ENCODE measurements at regions not wholly inside any gene's neighbourhood (a gene's known extent, or its start where the extent isn't known, plus 50 kb on each side); places are given as distances from the start of the nearest gene placed in this dataset.

- no peak for DNase-seq (ENCODE audit: low spot score)
- Histone ChIP-seq H3K9ac (ENCODE audit: low read depth, low read length, poor library complexity) (no peak overlapping the region), H3K9me3 (replicated peaks in 1 of 2; ENCODE audit: control insufficient read depth in 2 of 2, insufficient read depth in 1 of 2, low read depth in 1 of 2, low read length in 2 of 2) (no peaks in the 10 kb centered on the region), H2AK5ac (ENCODE audit: low read depth, low read length) (no peak overlapping the region), H3K27me3 (ENCODE audit: control insufficient read depth in 3 of 3, insufficient read depth in 3 of 3, low read depth in 1 of 3, low read length in 3 of 3) (no peaks in the 10 kb centered on the region), H3K4me1 (ENCODE audit: control insufficient read depth in 2 of 2, insufficient read depth in 1 of 2, low read depth in 1 of 2, low read length in 2 of 2) (peaks cover 0 to 20% of the 10 kb centered on the region in 2 donors), H4K8ac (ENCODE audit: low read depth, low read length) (no peak overlapping the region), H2AFZ (ENCODE audit: low read length) (no peak overlapping the region), H2BK15ac (ENCODE audit: low read length) (no peak overlapping the region), H3K23ac (ENCODE audit: low read depth, low read length, poor library complexity) (no peak overlapping the region), H2BK120ac (ENCODE audit: low read depth, low read length) (no peak overlapping the region), H3K36me3 (replicated peaks in 1 of 2; ENCODE audit: control insufficient read depth in 2 of 2, insufficient read depth in 2 of 2, low read length in 2 of 2) (no peaks in the 10 kb centered on the region), H3K18ac (ENCODE audit: low read length) (no peak overlapping the region), H3K79me1 (ENCODE audit: low read depth, low read length) (no peaks in the 10 kb centered on the region), H3K14ac (ENCODE audit: low read length) (no peak overlapping the region), H3K4me2 (ENCODE audit: insufficient read depth, low read length, poor library complexity, severe bottlenecking) (no peak overlapping the region), H3K27ac (replicated peaks; ENCODE audit: low read length) (no peak overlapping the region), H2BK5ac (ENCODE audit: low read length) (no peak overlapping the region), H4K91ac (ENCODE audit: low read depth, low read length, poor library complexity) (no peak overlapping the region), H3K4ac (ENCODE audit: low read length) (no peak overlapping the region), H3K4me3 (ENCODE audit: low read length in 2 of 2) (no peak overlapping the region), H2BK12ac (ENCODE audit: low read length) (no peak overlapping the region)
- no CpG with 5 or more reads among the region's 11 CpGs for WGBS, 2 donors (ENCODE audit: extremely low coverage in 2 of 2, insufficient read length in 2 of 2, insufficient replicate concordance in 1 of 2)
These were observed 99.8 kb upstream of the SPATA31C2 start for GRCh38 chr9:88237991-88238571.

- Histone ChIP-seq H3K4me3 (ENCODE audit: low read length in 2 of 2) (no peak overlapping the region), H3K4me1 (ENCODE audit: control insufficient read depth in 2 of 2, insufficient read depth in 1 of 2, low read depth in 1 of 2, low read length in 2 of 2) (peaks cover 0 to 22% of the 10 kb centered on the region in 2 donors), H3K14ac (ENCODE audit: low read length) (no peak overlapping the region), H2AK5ac (ENCODE audit: low read depth, low read length) (no peak overlapping the region), H3K79me1 (ENCODE audit: low read depth, low read length) (no peaks in the 10 kb centered on the region), H3K9me3 (replicated peaks in 1 of 2; ENCODE audit: control insufficient read depth in 2 of 2, insufficient read depth in 1 of 2, low read depth in 1 of 2, low read length in 2 of 2) (no peaks in the 10 kb centered on the region), H3K27me3 (ENCODE audit: control insufficient read depth in 3 of 3, insufficient read depth in 3 of 3, low read depth in 1 of 3, low read length in 3 of 3) (no peaks in the 10 kb centered on the region), H3K9ac (ENCODE audit: low read depth, low read length, poor library complexity) (no peak overlapping the region), H2BK120ac (ENCODE audit: low read depth, low read length) (no peak overlapping the region), H3K36me3 (replicated peaks in 1 of 2; ENCODE audit: control insufficient read depth in 2 of 2, insufficient read depth in 2 of 2, low read length in 2 of 2) (no peaks in the 10 kb centered on the region), H2BK12ac (ENCODE audit: low read length) (no peak overlapping the region), H2BK5ac (ENCODE audit: low read length) (no peak overlapping the region), H2AFZ (ENCODE audit: low read length) (no peak overlapping the region), H2BK15ac (ENCODE audit: low read length) (no peak overlapping the region), H3K23ac (ENCODE audit: low read depth, low read length, poor library complexity) (no peak overlapping the region), H4K8ac (ENCODE audit: low read depth, low read length) (no peak overlapping the region), H3K27ac (replicated peaks; ENCODE audit: low read length) (no peak overlapping the region), H3K4ac (ENCODE audit: low read length) (no peak overlapping the region), H4K91ac (ENCODE audit: low read depth, low read length, poor library complexity) (no peak overlapping the region), H3K18ac (ENCODE audit: low read length) (no peak overlapping the region), H3K4me2 (ENCODE audit: insufficient read depth, low read length, poor library complexity, severe bottlenecking) (no peak overlapping the region)
- WGBS, 2 donors (ENCODE audit: extremely low coverage in 2 of 2, insufficient read length in 2 of 2, insufficient replicate concordance in 1 of 2) = no CpG with 5 or more reads among the region's 7 CpGs
- no peak for DNase-seq (ENCODE audit: low spot score)
These were observed 99.2 kb upstream of the SPATA31C2 start for GRCh38 chr9:88237479-88237961.

DNA sequence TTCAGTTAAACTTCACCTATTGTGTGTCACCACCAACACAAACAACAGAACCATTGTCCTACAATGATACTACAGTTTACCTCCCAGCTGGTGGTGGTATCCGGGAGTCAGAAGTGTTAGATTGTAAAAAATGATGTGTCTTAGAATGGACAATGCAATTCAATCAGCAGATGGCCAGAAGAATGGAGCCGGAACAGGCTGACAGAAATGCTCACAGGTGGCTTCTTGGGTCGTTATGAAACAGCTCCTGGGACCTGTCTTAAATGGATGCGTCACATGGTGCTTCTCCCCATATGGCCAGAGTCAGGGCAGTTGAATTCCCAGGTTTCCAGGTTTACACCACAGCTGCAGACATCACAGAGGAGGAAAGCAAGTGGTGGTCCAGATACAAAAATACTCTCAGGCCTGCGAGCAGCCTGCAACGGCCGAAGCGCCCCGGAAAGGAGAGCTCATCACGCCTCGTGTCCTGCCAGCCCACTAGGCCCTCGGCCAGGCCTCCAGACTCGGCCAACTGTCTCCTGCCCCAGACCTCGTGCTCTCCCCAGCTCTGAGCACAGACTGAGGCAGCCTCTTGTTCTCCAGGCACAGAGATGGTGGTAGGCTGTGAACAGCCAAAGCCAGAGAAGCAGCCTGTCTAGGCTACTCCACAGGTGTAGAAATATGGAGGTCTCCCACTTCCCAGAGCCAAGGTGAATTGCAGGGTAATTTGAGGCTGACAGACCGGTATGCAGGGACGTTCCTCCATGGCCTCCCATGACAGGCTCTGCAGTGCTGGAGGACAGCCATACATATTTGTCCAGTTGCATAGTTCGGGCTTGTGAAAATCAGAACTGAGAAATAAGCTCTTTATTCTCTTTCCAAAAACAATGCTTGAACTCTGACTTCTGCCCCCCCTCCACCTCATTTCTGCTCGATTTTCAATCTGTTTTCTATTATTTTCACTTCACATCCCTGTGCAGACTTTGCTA is 98.5 kb upstream of the SPATA31C2 start:
- Histone ChIP-seq H3K23ac (ENCODE audit: low read depth, low read length, poor library complexity) (no peak overlapping the region), H3K4me1 (ENCODE audit: control insufficient read depth in 2 of 2, insufficient read depth in 1 of 2, low read depth in 1 of 2, low read length in 2 of 2) (peaks cover 0 to 22% of the 10 kb centered on the region in 2 donors), H3K4me2 (ENCODE audit: insufficient read depth, low read length, poor library complexity, severe bottlenecking) (no peak overlapping the region), H3K18ac (ENCODE audit: low read length) (peak overlapping the region; percentile 1), H4K8ac (ENCODE audit: low read depth, low read length) (peak overlapping the region; percentile 83), H3K4ac (ENCODE audit: low read length) (no peak overlapping the region), H3K36me3 (replicated peaks in 1 of 2; ENCODE audit: control insufficient read depth in 2 of 2, insufficient read depth in 2 of 2, low read length in 2 of 2) (no peaks in the 10 kb centered on the region), H4K91ac (ENCODE audit: low read depth, low read length, poor library complexity) (no peak overlapping the region), H3K14ac (ENCODE audit: low read length) (no peak overlapping the region), H2BK5ac (ENCODE audit: low read length) (no peak overlapping the region), H3K4me3 (ENCODE audit: low read length in 2 of 2) (no peak overlapping the region), H2AK5ac (ENCODE audit: low read depth, low read length) (no peak overlapping the region), H2BK15ac (ENCODE audit: low read length) (no peak overlapping the region), H3K27ac (replicated peaks; ENCODE audit: low read length) (peak overlapping the region; percentile 7), H3K27me3 (ENCODE audit: control insufficient read depth in 3 of 3, insufficient read depth in 3 of 3, low read depth in 1 of 3, low read length in 3 of 3) (no peaks in the 10 kb centered on the region), H2BK12ac (ENCODE audit: low read length) (no peak overlapping the region), H3K9me3 (replicated peaks in 1 of 2; ENCODE audit: control insufficient read depth in 2 of 2, insufficient read depth in 1 of 2, low read depth in 1 of 2, low read length in 2 of 2) (no peaks in the 10 kb centered on the region), H3K79me1 (ENCODE audit: low read depth, low read length) (no peaks in the 10 kb centered on the region), H3K9ac (ENCODE audit: low read depth, low read length, poor library complexity) (no peak overlapping the region), H2AFZ (ENCODE audit: low read length) (no peak overlapping the region), H2BK120ac (ENCODE audit: low read depth, low read length) (no peak overlapping the region)
- no CpG with 5 or more reads among the region's 18 CpGs for WGBS, 2 donors (ENCODE audit: extremely low coverage in 2 of 2, insufficient read length in 2 of 2, insufficient replicate concordance in 1 of 2)
- no peak for DNase-seq (ENCODE audit: low spot score)

DNA sequence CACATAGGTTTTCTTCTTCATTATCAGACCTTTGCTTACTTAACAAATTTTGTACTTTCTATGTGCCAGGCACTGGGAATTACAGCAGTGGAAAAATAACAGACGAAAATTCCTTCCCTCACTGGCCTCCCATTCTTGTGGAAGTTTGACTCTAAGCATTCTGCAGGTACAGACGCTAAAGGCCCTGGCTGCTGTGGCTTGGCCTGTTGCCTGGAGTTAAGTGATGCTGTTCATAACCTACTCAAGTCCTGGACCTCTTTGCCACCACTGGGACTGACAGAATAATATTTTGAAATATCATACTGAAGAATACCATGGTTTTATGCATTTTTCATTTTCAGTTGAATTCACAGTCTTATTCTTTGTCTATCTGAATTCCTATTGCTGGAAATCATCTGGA is 97.3 kb upstream of the SPATA31C2 start:
- H3K4me1 ChIP-seq (ENCODE audit: control insufficient read depth in 2 of 2, insufficient read depth in 1 of 2, low read depth in 1 of 2, low read length in 2 of 2) = peaks cover 0 to 22% of the 10 kb centered on the region in 2 donors
- no CpG with 5 or more reads among the region's 2 CpGs for WGBS, 2 donors (ENCODE audit: extremely low coverage in 2 of 2, insufficient read length in 2 of 2, insufficient replicate concordance in 1 of 2)
- H3K27me3 ChIP-seq (ENCODE audit: control insufficient read depth in 3 of 3, insufficient read depth in 3 of 3, low read depth in 1 of 3, low read length in 3 of 3) = no peaks in the 10 kb centered on the region
- no peaks in the 10 kb centered on the region for H3K36me3 ChIP-seq (replicated peaks in 1 of 2; ENCODE audit: control insufficient read depth in 2 of 2, insufficient read depth in 2 of 2, low read length in 2 of 2)
- no peak overlapping the region for H3K4me2 ChIP-seq (ENCODE audit: insufficient read depth, low read length, poor library complexity, severe bottlenecking)
- no peak overlapping the region for H2BK15ac ChIP-seq (ENCODE audit: low read length)
- no peak overlapping the region for H2BK120ac ChIP-seq (ENCODE audit: low read depth, low read length)
- no peak overlapping the region for H4K91ac ChIP-seq (ENCODE audit: low read depth, low read length, poor library complexity)
- H3K79me1 ChIP-seq (ENCODE audit: low read depth, low read length) = no peaks in the 10 kb centered on the region
- no peak overlapping the region for H3K4me3 ChIP-seq (ENCODE audit: low read length in 2 of 2)
- H3K9me3 ChIP-seq (replicated peaks in 1 of 2; ENCODE audit: control insufficient read depth in 2 of 2, insufficient read depth in 1 of 2, low read depth in 1 of 2, low read length in 2 of 2) = no peaks in the 10 kb centered on the region
- no peak overlapping the region for H2AK5ac ChIP-seq (ENCODE audit: low read depth, low read length)
- no peak overlapping the region for H3K4ac ChIP-seq (ENCODE audit: low read length)
- no peak overlapping the region for H2BK5ac ChIP-seq (ENCODE audit: low read length)
- no peak overlapping the region for H3K23ac ChIP-seq (ENCODE audit: low read depth, low read length, poor library complexity)
- H3K27ac ChIP-seq (replicated peaks; ENCODE audit: low read length) = no peak overlapping the region
- H4K8ac ChIP-seq (ENCODE audit: low read depth, low read length) = no peak overlapping the region
- H3K14ac ChIP-seq (ENCODE audit: low read length) = no peak overlapping the region
- no peak overlapping the region for H3K18ac ChIP-seq (ENCODE audit: low read length)
- no peak for DNase-seq (ENCODE audit: low spot score)
- no peak overlapping the region for H2AFZ ChIP-seq (ENCODE audit: low read length)
- no peak overlapping the region for H2BK12ac ChIP-seq (ENCODE audit: low read length)
- no peak overlapping the region for H3K9ac ChIP-seq (ENCODE audit: low read depth, low read length, poor library complexity)

All from neuronal stem cell (in vitro differentiated cells).